OCI-LY1 (cell line): ENCODE measurements at regions not wholly inside any gene's neighbourhood (a gene's known extent, or its start where the extent isn't known, plus 50 kb on each side); places are given as distances from the start of the nearest gene placed in this dataset.

ENCODE experiments used
- H2AFZ ChIP-seq: fragments of 200-600 bp; sonication (generic), shearing (Covaris generic); 2 replicates; pipeline ENCODE4 v1.6.0; 2014; ENCODE audit warnings: antibody characterized with exemption, mild to moderate bottlenecking, low read length
- H3F3A ChIP-seq: fragments of 200-600 bp; sonication (generic), shearing (Covaris generic); 2 replicates; pipeline ENCODE4 v1.6.0; 2014; ENCODE audit warnings: mild to moderate bottlenecking, antibody characterized with exemption, low read length, moderate library complexity; ENCODE audit not compliant: insufficient read depth
- H3K27ac ChIP-seq: fragments of 200-600 bp; sonication (generic); 2 replicates; pipeline ENCODE4 v1.5.1; 2014; ENCODE audit warnings: low read length, mixed run types, mild to moderate bottlenecking, low read depth; ENCODE audit not compliant: poor library complexity, severe bottlenecking
- H3K27me3 ChIP-seq: fragments of 200-600 bp; sonication (generic); 2 replicates; pipeline ENCODE4 v1.6.0; 2014; ENCODE audit warnings: antibody characterized with exemption, mild to moderate bottlenecking, low read length, moderate library complexity; ENCODE audit not compliant: insufficient read depth
- H3K36me3 ChIP-seq: fragments of 200-600 bp; sonication (generic); 2 replicates; pipeline ENCODE4 v1.6.1; 2014; ENCODE audit warnings: mild to moderate bottlenecking, antibody characterized with exemption, low read length, moderate library complexity, mixed read lengths; ENCODE audit not compliant: insufficient read depth
- H3K4me1 ChIP-seq: fragments of 200-600 bp; sonication (generic); 2 replicates; pipeline ENCODE4 v1.5.1; 2014; ENCODE audit warnings: mild to moderate bottlenecking, low read length, moderate library complexity; ENCODE audit not compliant: insufficient read depth, severe bottlenecking
- H3K4me2 ChIP-seq: fragments of 200-600 bp; sonication (generic), shearing (Covaris generic); 2 replicates; pipeline ENCODE4 v1.6.1; 2014; ENCODE audit warnings: low read length
- H3K4me3 ChIP-seq: fragments of 200-600 bp; sonication (generic); 2 replicates; pipeline ENCODE4 v1.5.1; 2014; ENCODE audit warnings: low read length, low read depth, mild to moderate bottlenecking, mixed read lengths; ENCODE audit not compliant: poor library complexity, severe bottlenecking
- H3K79me2 ChIP-seq: fragments of 200-600 bp; shearing (Covaris generic); 2 replicates; pipeline ENCODE4 v1.6.1; 2016; ENCODE audit warnings: mixed run types, low read length, mixed read lengths; ENCODE audit not compliant: insufficient read depth
- H3K9ac ChIP-seq: fragments of 200-600 bp; sonication (generic), shearing (Covaris generic); 2 replicates; pipeline ENCODE4 v1.6.1; 2014; ENCODE audit warnings: mild to moderate bottlenecking, low read length, mixed read lengths
- H3K9me2 ChIP-seq: fragments of 200-600 bp; sonication (generic), shearing (Covaris generic); 2 replicates; pipeline ENCODE4 v1.6.1; 2014; ENCODE audit warnings: low read depth, mild to moderate bottlenecking, low read length, mixed read lengths
- H3K9me3 ChIP-seq: fragments of 200-600 bp; shearing (Covaris generic); 2 replicates; pipeline ENCODE4 v1.6.1; 2014; ENCODE audit warnings: low read length, mixed read lengths
- H4K20me1 ChIP-seq: fragments of 200-600 bp; sonication (generic), shearing (Covaris generic); 2 replicates; pipeline ENCODE4 v1.6.0; 2016; ENCODE audit warnings: mild to moderate bottlenecking, low read length; ENCODE audit not compliant: insufficient read depth
- CTCF ChIP-seq: fragments of 200-600 bp; sonication (generic), shearing (Covaris generic); IDR thresholded peaks from 2 replicates; pipeline ENCODE4 v1.5.1; 2017; ENCODE audit warnings: mild to moderate bottlenecking, antibody characterized with exemption, low read length, moderate library complexity, mixed read lengths
- EZH2 ChIP-seq: fragments of 200-600 bp; sonication (generic), shearing (Covaris generic); IDR thresholded peaks from 2 replicates; pipeline ENCODE4 v1.8.0; 2017; ENCODE audit warnings: borderline replicate concordance, mixed run types, mild to moderate bottlenecking, antibody characterized with exemption, low read length, moderate library complexity, mixed read lengths

GRCh38 chr16:86087896-86088230 lies 188.9 kb downstream of the IRF8 start:
- Histone ChIP-seq H3K9ac (no peak overlapping the region), H3K27me3 (no peaks in the 10 kb centered on the region), H4K20me1 (no peaks in the 10 kb centered on the region), H3K27ac (no peak overlapping the region), H3K9me2 (no peaks in the 10 kb centered on the region), H3K9me3 (no peaks in the 10 kb centered on the region), H3F3A (no peaks in the 10 kb centered on the region), H3K79me2 (no peaks in the 10 kb centered on the region), H3K4me3 (no peak overlapping the region), H2AFZ (no peak overlapping the region), H3K4me1 (no peaks in the 10 kb centered on the region), H3K36me3 (no peaks in the 10 kb centered on the region), H3K4me2 (no peak overlapping the region)
- no peak for TF ChIP-seq CTCF
- no peak for TF ChIP-seq EZH2

- Histone ChIP-seq H3K27me3 (no peaks in the 10 kb centered on the region), H3K79me2 (no peaks in the 10 kb centered on the region), H3F3A (no peaks in the 10 kb centered on the region), H3K9me2 (no peaks in the 10 kb centered on the region), H3K4me1 (no peaks in the 10 kb centered on the region), H3K27ac (no peak overlapping the region), H3K36me3 (no peaks in the 10 kb centered on the region), H4K20me1 (no peaks in the 10 kb centered on the region), H3K9me3 (no peaks in the 10 kb centered on the region), H3K4me3 (no peak overlapping the region), H2AFZ (no peak overlapping the region), H3K9ac (no peak overlapping the region), H3K4me2 (no peak overlapping the region)
- no peak for TF ChIP-seq EZH2
Observed at GRCh38 chr16:86088287-86088686, 189.3 kb downstream of the IRF8 start.

DNA sequence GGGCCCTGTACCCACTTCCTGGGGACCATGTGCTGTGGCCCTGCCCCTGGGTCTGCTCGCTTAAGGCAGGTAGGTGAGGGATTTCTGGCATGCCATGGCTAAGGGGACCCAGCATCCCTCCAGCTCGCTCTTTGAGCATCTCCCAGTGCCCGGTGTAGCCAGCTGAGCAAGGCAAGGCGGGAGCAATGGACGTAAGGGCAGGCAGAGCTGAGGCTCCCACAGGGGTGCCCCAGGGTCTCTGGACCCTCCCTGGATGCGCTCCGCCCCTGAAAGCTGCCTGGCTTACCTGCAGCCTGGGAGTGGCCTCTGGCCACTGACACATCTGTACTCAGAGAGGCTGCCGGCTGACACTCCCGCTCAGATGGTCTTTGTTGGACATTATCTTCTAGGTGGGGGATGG lies 189.9 kb downstream of the IRF8 start:
- Histone ChIP-seq H3K4me2 (no peak overlapping the region), H3K27ac (no peak overlapping the region), H3K36me3 (no peaks in the 10 kb centered on the region), H2AFZ (no peak overlapping the region), H3K27me3 (no peaks in the 10 kb centered on the region), H4K20me1 (no peaks in the 10 kb centered on the region), H3K4me1 (no peaks in the 10 kb centered on the region), H3K79me2 (no peaks in the 10 kb centered on the region), H3K4me3 (no peak overlapping the region), H3F3A (no peaks in the 10 kb centered on the region), H3K9me3 (no peaks in the 10 kb centered on the region), H3K9me2 (no peaks in the 10 kb centered on the region), H3K9ac (no peak overlapping the region)
- TF ChIP-seq CTCF (no peak), EZH2 (no peak)

DNA sequence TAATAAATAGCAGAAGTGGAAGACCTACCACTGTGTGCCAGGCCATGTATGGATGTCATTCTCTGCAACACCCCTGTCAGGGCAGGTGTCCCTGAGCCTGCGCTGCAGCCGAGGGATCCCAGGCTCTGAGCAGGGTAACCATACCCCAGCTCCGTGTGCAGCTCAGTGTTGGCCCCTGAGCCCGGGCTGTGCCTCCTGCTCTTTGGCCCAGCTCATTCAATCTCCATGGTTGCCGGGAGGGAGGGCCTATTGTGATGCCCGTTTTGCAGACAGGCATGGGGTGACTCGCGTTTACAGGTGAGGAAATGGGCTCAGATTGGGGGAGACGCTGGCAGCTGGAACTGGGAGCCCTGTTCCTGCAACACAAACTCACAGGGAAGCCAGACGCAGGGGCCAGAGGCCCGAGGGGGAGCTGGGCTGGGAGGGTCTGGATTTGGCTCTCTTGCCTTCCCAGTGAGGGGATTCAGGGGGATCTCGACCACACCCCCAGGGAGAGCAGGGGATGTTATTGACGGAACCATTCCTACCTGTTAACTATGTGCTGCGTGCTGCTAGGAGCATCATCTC lies 190.5 kb downstream of the IRF8 start:
- Histone ChIP-seq H3K4me3 (no peak overlapping the region), H3K4me1 (no peaks in the 10 kb centered on the region), H3K79me2 (no peaks in the 10 kb centered on the region), H3K27me3 (no peaks in the 10 kb centered on the region), H3F3A (no peaks in the 10 kb centered on the region), H3K36me3 (no peaks in the 10 kb centered on the region), H3K4me2 (no peak overlapping the region), H3K9me2 (no peaks in the 10 kb centered on the region), H3K9ac (no peak overlapping the region), H2AFZ (no peak overlapping the region), H3K27ac (no peak overlapping the region), H4K20me1 (no peaks in the 10 kb centered on the region), H3K9me3 (no peaks in the 10 kb centered on the region)
- no peak for TF ChIP-seq CTCF
- TF ChIP-seq EZH2 = no peak
